OCI-LY7 (cell line): ENCODE measurements at regions not wholly inside any gene's neighbourhood (a gene's known extent, or its start where the extent isn't known, plus 50 kb on each side); places are given as distances from the start of the nearest gene placed in this dataset.

Experiments
- EZH2phosphoT487 ChIP-seq: fragments of 200-600 bp; sonication (generic); IDR thresholded peaks from 2 replicates; pipeline ENCODE4 v1.6.1; 2018; ENCODE audit warnings: low read depth, borderline replicate concordance, mild to moderate bottlenecking, mixed run types, antibody characterized with exemption, low read length, moderate library complexity, mixed read lengths
- TF ChIP-seq, protein P1 (sequence below): fragments of 200-600 bp; sonication (generic); conservative IDR thresholded peaks from 2 replicates; pipeline ENCODE4 v1.5.1; 2014; ENCODE audit warnings: mild to moderate bottlenecking, antibody characterized with exemption, low read length, moderate library complexity, mixed read lengths

DNA sequence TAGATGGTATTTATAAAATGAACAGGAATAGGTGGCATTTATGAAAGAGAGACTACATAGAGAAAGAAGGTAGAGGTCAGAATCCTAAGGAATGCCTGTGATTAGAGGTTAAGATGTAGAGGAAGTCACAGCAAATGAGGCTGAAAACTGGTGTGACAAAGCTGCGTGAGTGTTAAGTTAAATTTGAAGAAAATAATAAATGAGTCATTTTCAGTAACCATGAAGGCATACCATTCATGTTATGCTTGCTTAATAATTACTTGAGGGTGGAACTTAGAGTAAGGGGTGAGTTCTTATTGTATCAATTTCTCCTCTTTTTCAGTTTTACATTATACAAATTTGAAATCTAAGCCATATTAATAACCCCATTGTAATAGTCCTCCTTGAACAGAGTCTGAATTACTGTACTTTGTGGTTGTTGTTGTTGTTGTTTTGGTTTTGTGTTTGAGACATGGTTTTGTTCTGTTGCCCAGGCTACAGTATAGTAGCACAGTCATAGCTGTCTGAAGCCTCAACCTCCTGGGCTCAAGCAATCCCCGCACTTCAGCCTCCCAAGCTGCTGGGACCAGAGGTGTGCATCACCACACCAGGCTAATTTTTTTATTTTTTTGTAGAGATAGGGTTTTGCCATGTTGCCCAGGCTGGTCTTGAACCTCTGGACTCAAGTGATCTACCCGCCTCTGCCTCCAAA is 761.5 kb downstream of the GALC start:
- TF ChIP-seq, protein P1, sequence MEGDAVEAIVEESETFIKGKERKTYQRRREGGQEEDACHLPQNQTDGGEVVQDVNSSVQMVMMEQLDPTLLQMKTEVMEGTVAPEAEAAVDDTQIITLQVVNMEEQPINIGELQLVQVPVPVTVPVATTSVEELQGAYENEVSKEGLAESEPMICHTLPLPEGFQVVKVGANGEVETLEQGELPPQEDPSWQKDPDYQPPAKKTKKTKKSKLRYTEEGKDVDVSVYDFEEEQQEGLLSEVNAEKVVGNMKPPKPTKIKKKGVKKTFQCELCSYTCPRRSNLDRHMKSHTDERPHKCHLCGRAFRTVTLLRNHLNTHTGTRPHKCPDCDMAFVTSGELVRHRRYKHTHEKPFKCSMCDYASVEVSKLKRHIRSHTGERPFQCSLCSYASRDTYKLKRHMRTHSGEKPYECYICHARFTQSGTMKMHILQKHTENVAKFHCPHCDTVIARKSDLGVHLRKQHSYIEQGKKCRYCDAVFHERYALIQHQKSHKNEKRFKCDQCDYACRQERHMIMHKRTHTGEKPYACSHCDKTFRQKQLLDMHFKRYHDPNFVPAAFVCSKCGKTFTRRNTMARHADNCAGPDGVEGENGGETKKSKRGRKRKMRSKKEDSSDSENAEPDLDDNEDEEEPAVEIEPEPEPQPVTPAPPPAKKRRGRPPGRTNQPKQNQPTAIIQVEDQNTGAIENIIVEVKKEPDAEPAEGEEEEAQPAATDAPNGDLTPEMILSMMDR = no peak
- no peak for TF ChIP-seq EZH2phosphoT487
